ENCODE measurements at regions not wholly inside any gene's neighbourhood (a gene's known extent, or its start where the extent isn't known, plus 50 kb on each side); places are given as distances from the start of the nearest gene placed in this dataset.

DNA sequence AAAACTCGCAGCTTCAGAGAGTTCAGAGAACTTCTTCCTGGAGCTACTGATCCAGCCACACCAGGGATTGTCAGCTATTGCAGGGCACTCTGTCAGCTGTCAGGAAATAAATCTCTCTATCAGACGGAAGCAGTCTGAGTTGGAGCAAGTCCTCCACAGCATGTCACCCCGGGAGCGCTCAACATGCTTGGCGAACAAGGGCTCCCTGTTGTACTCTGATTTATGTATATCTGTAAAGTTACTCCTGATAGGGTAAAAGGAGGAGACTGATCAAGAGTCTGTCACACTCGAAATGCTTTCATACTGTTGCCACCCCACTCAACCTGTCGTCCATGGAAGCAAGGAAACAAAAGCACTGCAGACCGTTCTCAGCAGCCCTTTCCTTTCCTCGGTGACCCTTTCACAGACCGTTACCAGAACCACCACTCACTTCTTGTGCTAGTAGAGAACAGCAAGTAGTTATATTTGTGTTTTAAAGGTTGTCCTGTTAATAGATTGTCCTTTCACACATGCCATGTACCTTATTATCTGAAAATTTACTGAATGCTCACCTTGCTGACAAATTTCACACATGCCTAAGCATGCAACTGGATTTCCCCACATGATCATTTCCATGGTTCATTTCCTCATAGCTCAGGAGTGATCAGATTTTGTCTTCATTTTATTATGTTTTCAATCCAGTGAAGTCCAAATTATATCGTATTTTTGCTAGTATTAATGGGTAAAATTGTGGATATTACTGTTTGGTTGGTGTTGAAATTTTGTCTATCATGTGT is 2108.9 kb upstream of the TENM3 start:
- no peaks in the 10 kb centered on the region for H3K27me3 ChIP-seq (ENCODE audit: insufficient read depth, poor library complexity, severe bottlenecking)
- TF ChIP-seq POLR2AphosphoS5 (IDR thresholded peaks at IDR 0.05; ENCODE audit: low read depth) (no peak), GABPA (IDR thresholded peaks at IDR 0.05; ENCODE audit: low read depth) (peak; percentile 34; the same call in 1 of the 2 replicates)
- TF ChIP-seq, protein P1, sequence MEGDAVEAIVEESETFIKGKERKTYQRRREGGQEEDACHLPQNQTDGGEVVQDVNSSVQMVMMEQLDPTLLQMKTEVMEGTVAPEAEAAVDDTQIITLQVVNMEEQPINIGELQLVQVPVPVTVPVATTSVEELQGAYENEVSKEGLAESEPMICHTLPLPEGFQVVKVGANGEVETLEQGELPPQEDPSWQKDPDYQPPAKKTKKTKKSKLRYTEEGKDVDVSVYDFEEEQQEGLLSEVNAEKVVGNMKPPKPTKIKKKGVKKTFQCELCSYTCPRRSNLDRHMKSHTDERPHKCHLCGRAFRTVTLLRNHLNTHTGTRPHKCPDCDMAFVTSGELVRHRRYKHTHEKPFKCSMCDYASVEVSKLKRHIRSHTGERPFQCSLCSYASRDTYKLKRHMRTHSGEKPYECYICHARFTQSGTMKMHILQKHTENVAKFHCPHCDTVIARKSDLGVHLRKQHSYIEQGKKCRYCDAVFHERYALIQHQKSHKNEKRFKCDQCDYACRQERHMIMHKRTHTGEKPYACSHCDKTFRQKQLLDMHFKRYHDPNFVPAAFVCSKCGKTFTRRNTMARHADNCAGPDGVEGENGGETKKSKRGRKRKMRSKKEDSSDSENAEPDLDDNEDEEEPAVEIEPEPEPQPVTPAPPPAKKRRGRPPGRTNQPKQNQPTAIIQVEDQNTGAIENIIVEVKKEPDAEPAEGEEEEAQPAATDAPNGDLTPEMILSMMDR (IDR thresholded peaks at IDR 0.05; ENCODE audit: insufficient read depth, low read length), result no peak
- TF ChIP-seq, protein P2, sequence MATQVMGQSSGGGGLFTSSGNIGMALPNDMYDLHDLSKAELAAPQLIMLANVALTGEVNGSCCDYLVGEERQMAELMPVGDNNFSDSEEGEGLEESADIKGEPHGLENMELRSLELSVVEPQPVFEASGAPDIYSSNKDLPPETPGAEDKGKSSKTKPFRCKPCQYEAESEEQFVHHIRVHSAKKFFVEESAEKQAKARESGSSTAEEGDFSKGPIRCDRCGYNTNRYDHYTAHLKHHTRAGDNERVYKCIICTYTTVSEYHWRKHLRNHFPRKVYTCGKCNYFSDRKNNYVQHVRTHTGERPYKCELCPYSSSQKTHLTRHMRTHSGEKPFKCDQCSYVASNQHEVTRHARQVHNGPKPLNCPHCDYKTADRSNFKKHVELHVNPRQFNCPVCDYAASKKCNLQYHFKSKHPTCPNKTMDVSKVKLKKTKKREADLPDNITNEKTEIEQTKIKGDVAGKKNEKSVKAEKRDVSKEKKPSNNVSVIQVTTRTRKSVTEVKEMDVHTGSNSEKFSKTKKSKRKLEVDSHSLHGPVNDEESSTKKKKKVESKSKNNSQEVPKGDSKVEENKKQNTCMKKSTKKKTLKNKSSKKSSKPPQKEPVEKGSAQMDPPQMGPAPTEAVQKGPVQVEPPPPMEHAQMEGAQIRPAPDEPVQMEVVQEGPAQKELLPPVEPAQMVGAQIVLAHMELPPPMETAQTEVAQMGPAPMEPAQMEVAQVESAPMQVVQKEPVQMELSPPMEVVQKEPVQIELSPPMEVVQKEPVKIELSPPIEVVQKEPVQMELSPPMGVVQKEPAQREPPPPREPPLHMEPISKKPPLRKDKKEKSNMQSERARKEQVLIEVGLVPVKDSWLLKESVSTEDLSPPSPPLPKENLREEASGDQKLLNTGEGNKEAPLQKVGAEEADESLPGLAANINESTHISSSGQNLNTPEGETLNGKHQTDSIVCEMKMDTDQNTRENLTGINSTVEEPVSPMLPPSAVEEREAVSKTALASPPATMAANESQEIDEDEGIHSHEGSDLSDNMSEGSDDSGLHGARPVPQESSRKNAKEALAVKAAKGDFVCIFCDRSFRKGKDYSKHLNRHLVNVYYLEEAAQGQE (IDR thresholded peaks at IDR 0.05; ENCODE audit: insufficient replicate concordance, low read depth), result no peak
- peak in 1 of 2 experiments; percentile 15 for DNase-seq (ENCODE audit: low read depth in 1 of 2, low spot score in 1 of 2)
- H3K4me3 ChIP-seq (replicated peaks; ENCODE audit: insufficient read depth, low read length), result no peak overlapping the region
- H3K27ac ChIP-seq (replicated peaks), result no peak overlapping the region

DNA sequence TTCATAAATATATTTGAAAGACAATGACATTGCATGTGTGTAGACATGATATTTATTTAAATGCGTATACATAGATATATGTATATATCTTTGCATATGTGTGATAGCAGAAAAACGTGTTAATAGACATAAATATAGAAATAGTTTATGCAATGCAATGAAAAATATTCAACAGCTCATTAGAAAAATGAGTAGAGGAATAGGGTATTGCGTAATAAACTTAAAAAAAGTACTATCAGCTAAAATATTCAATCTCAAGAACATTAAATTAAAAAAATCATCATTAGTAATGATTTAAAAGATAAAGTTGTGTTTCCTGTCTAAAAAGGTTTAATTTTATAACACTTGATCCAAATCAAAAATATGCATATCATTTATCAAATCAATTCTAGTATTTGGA is 2101.5 kb upstream of the TENM3 start:
- no peak for DNase-seq (ENCODE audit: low read depth in 1 of 2, low spot score in 1 of 2)
- no peak overlapping the region for H3K4me3 ChIP-seq (replicated peaks; ENCODE audit: insufficient read depth, low read length)
- H3K27ac ChIP-seq (replicated peaks), result no peak overlapping the region
- no peaks in the 10 kb centered on the region for H3K27me3 ChIP-seq (ENCODE audit: insufficient read depth, poor library complexity, severe bottlenecking)
- no peak for TF ChIP-seq GABPA (IDR thresholded peaks at IDR 0.05; ENCODE audit: low read depth)
- TF ChIP-seq POLR2AphosphoS5 (IDR thresholded peaks at IDR 0.05; ENCODE audit: low read depth), result no peak
- TF ChIP-seq, protein P2 (IDR thresholded peaks at IDR 0.05; ENCODE audit: insufficient replicate concordance, low read depth), result no peak
- TF ChIP-seq SPI1 (IDR thresholded peaks at IDR 0.05; ENCODE audit: borderline replicate concordance, low read depth), result no peak
- TF ChIP-seq, protein P1 (IDR thresholded peaks at IDR 0.05; ENCODE audit: insufficient read depth, low read length), result no peak

DNA sequence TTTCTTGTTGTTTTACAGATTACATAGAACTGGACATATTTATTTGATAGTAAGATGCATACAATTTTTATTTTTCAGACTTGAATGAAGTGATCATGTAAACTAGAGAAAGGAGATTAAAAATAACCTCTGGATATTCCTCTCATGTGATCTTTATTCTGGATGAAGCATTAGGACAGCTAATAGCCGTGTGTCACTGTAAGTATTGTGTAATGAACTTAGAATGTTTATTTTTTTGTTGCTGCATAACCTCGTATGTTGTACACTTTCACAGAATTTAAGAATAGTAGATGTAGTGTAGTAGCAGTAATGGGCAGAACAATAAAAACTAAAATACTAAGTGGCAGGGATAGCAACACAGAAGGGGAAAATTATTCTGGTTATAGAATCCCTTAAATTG is 2094.5 kb upstream of the TENM3 start:
- no peak for DNase-seq (ENCODE audit: low read depth in 1 of 2, low spot score in 1 of 2)
- Histone ChIP-seq H3K27me3 (ENCODE audit: insufficient read depth, poor library complexity, severe bottlenecking) (no peaks in the 10 kb centered on the region), H3K4me3 (replicated peaks; ENCODE audit: insufficient read depth, low read length) (no peak overlapping the region), H3K27ac (replicated peaks) (no peak overlapping the region)
- TF ChIP-seq POLR2AphosphoS5 (IDR thresholded peaks at IDR 0.05; ENCODE audit: low read depth) (no peak), GABPA (IDR thresholded peaks at IDR 0.05; ENCODE audit: low read depth) (no peak), SPI1 (IDR thresholded peaks at IDR 0.05; ENCODE audit: borderline replicate concordance, low read depth) (no peak)
- TF ChIP-seq, protein P2 (IDR thresholded peaks at IDR 0.05; ENCODE audit: insufficient replicate concordance, low read depth), result no peak
- TF ChIP-seq, protein P1 (IDR thresholded peaks at IDR 0.05; ENCODE audit: insufficient read depth, low read length), result no peak

Measured in HL-60 (cell line).